Panc1 (cell line): ENCODE measurements at regions not wholly inside any gene's neighbourhood (a gene's known extent, or its start where the extent isn't known, plus 50 kb on each side); places are given as distances from the start of the nearest gene placed in this dataset.

Experiments used
- ATAC-seq: fragments of 200-7000 bp; cut with Tn5 transposase; 2 replicates; pipeline ENCODE4 v1.9.1; 2020; ENCODE audit warnings: mild to moderate bottlenecking, moderate library complexity
- BruUV-seq: library from RNA; stranded (reverse); fragments of 400-500 nt; replicated peaks from 2 replicates; lab custom pipeline; 2021; lab: Mats Ljungman, UMichigan
- CTCF ChIA-PET: fragments of 300-600 bp; sonication (Branson Sonifier 250); formaldehyde crosslinking; loops from one replicate; lab custom pipeline; 2022; ENCODE audit warnings: antibody characterized with exemption; lab: Charles Lee
- POLR2A ChIA-PET: fragments of 300-600 bp; sonication (Branson Sonifier 250); formaldehyde crosslinking; loops from one replicate; lab custom pipeline; 2022; ENCODE audit warnings: antibody characterized with exemption; lab: Charles Lee
- DNase-seq: peaks from one replicate; pipeline ENCODE4 v3.0.0-alpha.2; 2010; ENCODE audit warnings: low read depth, low spot score
- H3K27ac ChIP-seq: 2 replicates; pipeline ENCODE4 v1.5.1; 2011; ENCODE audit warnings: mild to moderate bottlenecking, low read length, inconsistent platforms
- H3K27me3 ChIP-seq: fragments of 200-500 bp; sonication (Bioruptor generic); 2 replicates; pipeline ENCODE4 v1.6.0; 2014; ENCODE audit warnings: low read length, inconsistent platforms; ENCODE audit not compliant: control insufficient read depth, insufficient read depth
- H3K36me3 ChIP-seq: fragments of 200-500 bp; sonication (Bioruptor generic); 2 replicates; pipeline ENCODE4 v1.5.1; 2014; ENCODE audit warnings: inconsistent platforms, mild to moderate bottlenecking, low read length, moderate library complexity; ENCODE audit not compliant: control insufficient read depth, insufficient read depth
- H3K4me1 ChIP-seq: 2 replicates; pipeline ENCODE4 v1.5.1; 2011; ENCODE audit warnings: inconsistent platforms, mild to moderate bottlenecking, low read length, moderate library complexity; ENCODE audit not compliant: control insufficient read depth, insufficient read depth
- H3K4me3 ChIP-seq, 2 experiments: 2 replicates each; pipeline ENCODE4 v1.5.1; 2011 to 2012; ENCODE audit warnings: low read depth in 2 of 2, low read length in 2 of 2, mild to moderate bottlenecking in 2 of 2, inconsistent platforms in 1 of 2, moderate library complexity in 1 of 2
- H3K9me3 ChIP-seq: fragments of 200-500 bp; sonication (Bioruptor generic); 2 replicates; pipeline ENCODE4 v1.5.1; 2014; ENCODE audit warnings: low read depth, mild to moderate bottlenecking, inconsistent platforms, low read length, moderate library complexity; ENCODE audit not compliant: control insufficient read depth, insufficient read depth
- POLR2AphosphoS5 ChIP-seq: IDR thresholded peaks from 2 replicates; pipeline ENCODE4 v1.6.1; 2012; ENCODE audit warnings: mild to moderate bottlenecking, low read depth, low read length, moderate library complexity
- REST ChIP-seq, 2 experiments: IDR thresholded peaks; 2 replicates each; pipeline ENCODE4 v1.6.1; 2011 to 2012; ENCODE audit warnings: low read depth in 2 of 2, control low read depth in 1 of 2, low read length in 1 of 2, mild to moderate bottlenecking in 1 of 2, moderate library complexity in 1 of 2; ENCODE audit not compliant: insufficient read depth in 1 of 2
- SIN3A ChIP-seq: IDR thresholded peaks from 2 replicates; pipeline ENCODE4 v1.6.1; 2012; ENCODE audit warnings: low read depth, mild to moderate bottlenecking, low read length, moderate library complexity, borderline replicate concordance; ENCODE audit not compliant: insufficient read depth
- TCF7L2 ChIP-seq: IDR thresholded peaks from 2 replicates; pipeline ENCODE4 v1.6.1; 2011; ENCODE audit warnings: mild to moderate bottlenecking, low read depth, low read length, inconsistent platforms
- in situ Hi-C: cut with HindIII; loops from 2 replicates; pipeline ENCODE4 v1.10.0; 2016; ENCODE audit warnings: low sequenced_read_pairs, low pct_unique_long_range_greater_than_20kb
- intact Hi-C: fragments of 100-400 bp; cut with micrococcal nuclease; formaldehyde crosslinking; loops from one replicate; pipeline ENCODE4 v1.10.0; 2022; ENCODE audit not compliant: unreplicated experiment
- TF ChIP-seq, protein P1 (sequence below): fragments of 450-650 bp; IDR thresholded peaks from 2 replicates; pipeline ENCODE4 v1.5.1; 2017; ENCODE audit warnings: mild to moderate bottlenecking

GRCh38 chr20:48131581-48131980 lies 346.3 kb upstream of the SULF2 start:
- CTCF ChIA-PET = no interaction called here
- intact Hi-C loops = no loop called here
- in situ Hi-C loops = no loop called here

GRCh38 chr20:48129345-48129942 lies 344.2 kb upstream of the SULF2 start:
- Histone ChIP-seq H3K36me3 (no peaks in the 10 kb centered on the region), H3K9me3 (0 out of 2 replicates have a peak, but pooled peaks cover 3% of the 10 kb centered on the region), H3K27ac (no peak overlapping the region), H3K27me3 (peaks cover 11% of the 10 kb centered on the region), H3K4me1 (no peaks in the 10 kb centered on the region; the same call in 1 of the 2 replicates), H3K4me3 (no peak overlapping the region)
- no TSS peak for BruUV-seq
- ChIA-PET CTCF (no interaction called here), POLR2A (no interaction called here)
- no peak for ATAC-seq
- in situ Hi-C loops (no loop called here), intact Hi-C loops (no loop called here)
- DNase-seq = no peak
- TF ChIP-seq POLR2AphosphoS5 = no peak
- no peak for TF ChIP-seq SIN3A
- TF ChIP-seq REST (IDR thresholded peaks at IDR 0.05; ENCODE audit: insufficient read depth in 1 of 2, low read depth in 2 of 2, low read length in 1 of 2) = no peak
- TF ChIP-seq TCF7L2 = no peak

More at GRCh38 chr20:48131581-48131980, 346.3 kb upstream of the SULF2 start:
- ATAC-seq (no peak), DNase-seq (no peak)
- Histone ChIP-seq H3K9me3 (0 out of 2 replicates have a peak, but pooled peaks cover 3% of the 10 kb centered on the region), H3K27me3 (peaks cover 18% of the 10 kb centered on the region), H3K4me3 (no peak overlapping the region), H3K4me1 (no peaks in the 10 kb centered on the region; the same call in 1 of the 2 replicates), H3K36me3 (no peaks in the 10 kb centered on the region), H3K27ac (no peak overlapping the region)
- no TSS peak for BruUV-seq
- POLR2A ChIA-PET = no interaction called here
- no peak for TF ChIP-seq SIN3A
- no peak for TF ChIP-seq POLR2AphosphoS5
- no peak for TF ChIP-seq TCF7L2
- TF ChIP-seq, protein P1, sequence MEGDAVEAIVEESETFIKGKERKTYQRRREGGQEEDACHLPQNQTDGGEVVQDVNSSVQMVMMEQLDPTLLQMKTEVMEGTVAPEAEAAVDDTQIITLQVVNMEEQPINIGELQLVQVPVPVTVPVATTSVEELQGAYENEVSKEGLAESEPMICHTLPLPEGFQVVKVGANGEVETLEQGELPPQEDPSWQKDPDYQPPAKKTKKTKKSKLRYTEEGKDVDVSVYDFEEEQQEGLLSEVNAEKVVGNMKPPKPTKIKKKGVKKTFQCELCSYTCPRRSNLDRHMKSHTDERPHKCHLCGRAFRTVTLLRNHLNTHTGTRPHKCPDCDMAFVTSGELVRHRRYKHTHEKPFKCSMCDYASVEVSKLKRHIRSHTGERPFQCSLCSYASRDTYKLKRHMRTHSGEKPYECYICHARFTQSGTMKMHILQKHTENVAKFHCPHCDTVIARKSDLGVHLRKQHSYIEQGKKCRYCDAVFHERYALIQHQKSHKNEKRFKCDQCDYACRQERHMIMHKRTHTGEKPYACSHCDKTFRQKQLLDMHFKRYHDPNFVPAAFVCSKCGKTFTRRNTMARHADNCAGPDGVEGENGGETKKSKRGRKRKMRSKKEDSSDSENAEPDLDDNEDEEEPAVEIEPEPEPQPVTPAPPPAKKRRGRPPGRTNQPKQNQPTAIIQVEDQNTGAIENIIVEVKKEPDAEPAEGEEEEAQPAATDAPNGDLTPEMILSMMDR = no peak
- TF ChIP-seq REST (IDR thresholded peaks at IDR 0.05; ENCODE audit: insufficient read depth in 1 of 2, low read depth in 2 of 2, low read length in 1 of 2) = no peak
